ENCODE measurements at regions not wholly inside any gene's neighbourhood (a gene's known extent, or its start where the extent isn't known, plus 50 kb on each side); places are given as distances from the start of the nearest gene placed in this dataset.

DNA sequence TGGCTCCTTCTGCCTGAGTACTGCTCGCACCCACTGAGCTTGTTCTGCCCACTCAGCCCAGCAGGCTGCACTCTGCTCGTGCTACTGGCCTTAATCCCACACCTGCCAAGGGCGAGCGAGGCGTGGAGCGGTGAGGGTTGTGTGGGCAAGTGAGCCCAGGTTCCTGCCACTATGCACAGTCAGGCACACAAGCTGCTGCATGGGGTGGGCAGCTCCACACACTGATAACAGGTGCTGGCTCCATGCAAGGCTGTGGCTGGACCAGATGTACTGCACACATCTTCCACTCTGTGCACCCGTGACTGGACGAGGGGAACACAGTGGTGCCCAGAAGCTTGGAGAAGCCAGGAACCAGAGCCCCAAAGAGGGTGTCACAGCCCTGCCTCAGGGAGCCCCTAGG, 184.3 kb upstream of the NUDT6 start:
- Histone ChIP-seq H3K4me2 (ENCODE audit: control insufficient read depth, extremely low read depth, insufficient read depth, low read depth, low read length) (no peak overlapping the region), H3K9me3 (ENCODE audit: control insufficient read depth, low read depth, low read length) (no peaks in the 10 kb centered on the region), H3K36me3 (ENCODE audit: control insufficient read depth in 2 of 2, extremely low read depth in 1 of 2, insufficient read depth in 2 of 2, low read length in 2 of 2) (no peaks in the 10 kb centered on the region), H3K79me2 (ENCODE audit: control insufficient read depth, insufficient read depth, low read length) (no peaks in the 10 kb centered on the region), H3K9ac (ENCODE audit: control insufficient read depth, extremely low read depth, insufficient read depth, low read length) (no peak overlapping the region), H3K9me1 (ENCODE audit: control insufficient read depth, extremely low read depth, insufficient read depth, low read length) (no peaks in the 10 kb centered on the region), H3K4me3 (ENCODE audit: control insufficient read depth in 2 of 3, extremely low read depth in 1 of 3, insufficient read depth in 2 of 3, low read depth in 1 of 3, low read length in 3 of 3) (no peak overlapping the region), H3K27ac (ENCODE audit: control insufficient read depth, insufficient read depth, low read length) (no peak overlapping the region), H3K27me3 (ENCODE audit: control insufficient read depth, extremely low read depth, insufficient read depth, low read length) (no peaks in the 10 kb centered on the region), H4K20me1 (ENCODE audit: control insufficient read depth, extremely low read depth, insufficient read depth, low read length) (no peaks in the 10 kb centered on the region), H3K4me1 (ENCODE audit: control insufficient read depth, extremely low read depth, insufficient read depth, low read length) (no peaks in the 10 kb centered on the region), H2AFZ (ENCODE audit: control insufficient read depth, low read length) (no peak overlapping the region)
- no peak for TF ChIP-seq EZH2 (IDR thresholded peaks at IDR 0.05; ENCODE audit: low read length)
- TF ChIP-seq, protein P1, sequence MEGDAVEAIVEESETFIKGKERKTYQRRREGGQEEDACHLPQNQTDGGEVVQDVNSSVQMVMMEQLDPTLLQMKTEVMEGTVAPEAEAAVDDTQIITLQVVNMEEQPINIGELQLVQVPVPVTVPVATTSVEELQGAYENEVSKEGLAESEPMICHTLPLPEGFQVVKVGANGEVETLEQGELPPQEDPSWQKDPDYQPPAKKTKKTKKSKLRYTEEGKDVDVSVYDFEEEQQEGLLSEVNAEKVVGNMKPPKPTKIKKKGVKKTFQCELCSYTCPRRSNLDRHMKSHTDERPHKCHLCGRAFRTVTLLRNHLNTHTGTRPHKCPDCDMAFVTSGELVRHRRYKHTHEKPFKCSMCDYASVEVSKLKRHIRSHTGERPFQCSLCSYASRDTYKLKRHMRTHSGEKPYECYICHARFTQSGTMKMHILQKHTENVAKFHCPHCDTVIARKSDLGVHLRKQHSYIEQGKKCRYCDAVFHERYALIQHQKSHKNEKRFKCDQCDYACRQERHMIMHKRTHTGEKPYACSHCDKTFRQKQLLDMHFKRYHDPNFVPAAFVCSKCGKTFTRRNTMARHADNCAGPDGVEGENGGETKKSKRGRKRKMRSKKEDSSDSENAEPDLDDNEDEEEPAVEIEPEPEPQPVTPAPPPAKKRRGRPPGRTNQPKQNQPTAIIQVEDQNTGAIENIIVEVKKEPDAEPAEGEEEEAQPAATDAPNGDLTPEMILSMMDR (optimal IDR thresholded peaks at IDR 0.05 in 1 of 3, IDR thresholded peaks at IDR 0.05 in 1 of 3, conservative IDR thresholded peaks at IDR 0.05 in 1 of 3; ENCODE audit: extremely low read depth in 1 of 3, insufficient read depth in 2 of 3, low read length in 3 of 3): no peak
- DNase-seq (ENCODE audit: low read depth, low spot score): no peak
- FAIRE-seq: no peak
- dilution Hi-C loops (cut with MboI; ENCODE audit: extremely low pct_ligation_motif_present, low sequenced_read_pairs): no loop called here

DNA sequence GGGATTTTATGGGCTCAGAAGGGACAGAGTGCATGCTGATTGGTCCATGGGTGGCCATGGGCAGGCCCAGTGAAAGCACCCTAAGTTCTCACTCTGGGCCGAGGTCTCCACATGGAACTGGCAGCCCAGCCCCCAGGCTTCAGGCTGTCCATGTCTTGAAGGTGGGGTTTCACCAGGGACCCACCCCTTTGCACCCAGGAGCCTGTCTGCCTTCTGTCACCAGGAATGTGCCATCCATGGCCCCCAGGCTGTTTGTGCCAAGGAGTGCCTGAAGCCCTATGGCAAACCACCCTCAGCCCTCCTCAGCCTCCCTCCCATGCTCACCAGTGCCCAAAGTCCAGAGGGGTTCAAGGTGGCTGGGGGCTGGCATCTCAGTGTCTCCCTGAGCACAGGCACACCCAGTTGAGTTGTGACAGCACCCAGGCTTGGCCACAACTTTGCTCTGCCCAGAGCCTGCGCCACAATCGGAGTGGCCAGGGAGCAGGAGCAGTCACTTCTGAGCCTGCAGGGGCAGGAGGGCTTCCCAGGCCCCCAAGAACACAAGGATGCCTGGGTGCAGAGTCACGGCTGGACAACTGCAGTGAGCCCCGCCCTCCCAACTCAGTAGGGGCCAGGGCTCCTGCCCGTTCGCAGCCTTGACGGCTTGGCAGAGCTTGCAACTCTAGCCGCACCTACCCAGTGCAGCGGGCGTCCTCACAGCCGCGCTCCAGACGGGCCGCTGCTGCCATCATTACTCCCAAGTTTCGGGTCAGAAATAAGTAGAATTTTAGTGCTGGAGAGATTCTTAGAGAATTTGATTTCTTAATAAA, 185.3 kb upstream of the NUDT6 start:
- H3K36me3 ChIP-seq (ENCODE audit: control insufficient read depth in 2 of 2, extremely low read depth in 1 of 2, insufficient read depth in 2 of 2, low read length in 2 of 2): no peaks in the 10 kb centered on the region
- no peak overlapping the region for H3K9ac ChIP-seq (ENCODE audit: control insufficient read depth, extremely low read depth, insufficient read depth, low read length)
- H3K27me3 ChIP-seq (ENCODE audit: control insufficient read depth, extremely low read depth, insufficient read depth, low read length): no peaks in the 10 kb centered on the region
- no peak overlapping the region for H2AFZ ChIP-seq (ENCODE audit: control insufficient read depth, low read length)
- no peak overlapping the region for H3K4me2 ChIP-seq (ENCODE audit: control insufficient read depth, extremely low read depth, insufficient read depth, low read depth, low read length)
- FAIRE-seq (no peak), DNase-seq (ENCODE audit: low read depth, low spot score) (no peak)
- no peaks in the 10 kb centered on the region for H3K4me1 ChIP-seq (ENCODE audit: control insufficient read depth, extremely low read depth, insufficient read depth, low read length)
- H3K9me3 ChIP-seq (ENCODE audit: control insufficient read depth, low read depth, low read length): no peaks in the 10 kb centered on the region
- H3K9me1 ChIP-seq (ENCODE audit: control insufficient read depth, extremely low read depth, insufficient read depth, low read length): no peaks in the 10 kb centered on the region
- H4K20me1 ChIP-seq (ENCODE audit: control insufficient read depth, extremely low read depth, insufficient read depth, low read length): no peaks in the 10 kb centered on the region
- H3K4me3 ChIP-seq (ENCODE audit: control insufficient read depth in 2 of 3, extremely low read depth in 1 of 3, insufficient read depth in 2 of 3, low read depth in 1 of 3, low read length in 3 of 3): no peak overlapping the region
- no peaks in the 10 kb centered on the region for H3K79me2 ChIP-seq (ENCODE audit: control insufficient read depth, insufficient read depth, low read length)
- H3K27ac ChIP-seq (ENCODE audit: control insufficient read depth, insufficient read depth, low read length): no peak overlapping the region
- dilution Hi-C loops (cut with MboI; ENCODE audit: extremely low pct_ligation_motif_present, low sequenced_read_pairs): no loop called here
- TF ChIP-seq, protein P1 (optimal IDR thresholded peaks at IDR 0.05 in 1 of 3, IDR thresholded peaks at IDR 0.05 in 1 of 3, conservative IDR thresholded peaks at IDR 0.05 in 1 of 3; ENCODE audit: extremely low read depth in 1 of 3, insufficient read depth in 2 of 3, low read length in 3 of 3): no peak
- no peak for TF ChIP-seq EZH2 (IDR thresholded peaks at IDR 0.05; ENCODE audit: low read length)

Measured in keratinocyte (primary cell).